NCI-H2171 treated with DMSO at 0.1 percent for 48 hours (cell line): ENCODE measurements at regions not wholly inside any gene's neighbourhood (a gene's known extent, or its start where the extent isn't known, plus 50 kb on each side); places are given as distances from the start of the nearest gene placed in this dataset.
"Not testable (repeated sequence)": the region's sequence is repeated elsewhere in the genome, so short reads cannot be mapped to it uniquely, and the experiment has no call there.

ENCODE experiments used
- DNase-seq: peaks from one replicate; lab custom pipeline; 2025; lab: John Stamatoyannopoulos, UW

- DNase-seq: no peak
Observed at GRCh38 chr6:40152196-40152595, 217.9 kb upstream of the MOCS1 start.

GRCh38 chr6:40148882-40149573 lies 214.8 kb upstream of the MOCS1 start:
- DNase-seq: no peak

- DNase-seq: no peak
Observed at GRCh38 chr6:40146902-40147301, 212.6 kb upstream of the MOCS1 start.

- DNase-seq: no peak
Observed at GRCh38 chr6:40139447-40139846, 205.2 kb upstream of the MOCS1 start.

- DNase-seq: no peak
Observed at GRCh38 chr6:40138273-40138720, 204.0 kb upstream of the MOCS1 start.

GRCh38 chr6:40135491-40136072 lies 201.3 kb upstream of the MOCS1 start:
- no peak for DNase-seq

GRCh38 chr6:40133981-40134380 lies 199.7 kb upstream of the MOCS1 start:
- not testable (repeated sequence) for DNase-seq

GRCh38 chr6:40131675-40132074 lies 197.4 kb upstream of the MOCS1 start:
- no peak for DNase-seq

GRCh38 chr6:40128127-40128526 lies 193.9 kb upstream of the MOCS1 start:
- no peak for DNase-seq

- DNase-seq: peak; percentile 39
Observed at GRCh38 chr6:40125680-40126394, 191.6 kb upstream of the MOCS1 start.

GRCh38 chr6:40124924-40125323 lies 190.7 kb upstream of the MOCS1 start:
- DNase-seq: no peak

GRCh38 chr6:40116832-40117231 lies 182.6 kb upstream of the MOCS1 start:
- no peak for DNase-seq

- DNase-seq: no peak
Observed at GRCh38 chr6:40112350-40112749, 178.1 kb upstream of the MOCS1 start.

- no peak for DNase-seq
Observed at GRCh38 chr6:40108736-40109135, 174.5 kb upstream of the MOCS1 start.

- DNase-seq: no peak
Observed at GRCh38 chr6:40106840-40107239, 172.6 kb upstream of the MOCS1 start.

- DNase-seq: no peak
Observed at GRCh38 chr6:40098774-40099173, 164.5 kb upstream of the MOCS1 start.

GRCh38 chr6:40097590-40097989 lies 163.3 kb upstream of the MOCS1 start:
- DNase-seq: peak; percentile 19

- no peak for DNase-seq
Observed at GRCh38 chr6:40083141-40083920, 149.1 kb upstream of the MOCS1 start.

- DNase-seq: no peak
Observed at GRCh38 chr6:40082278-40083043, 148.2 kb upstream of the MOCS1 start.

GRCh38 chr6:40077736-40078135 lies 143.5 kb upstream of the MOCS1 start:
- peak; percentile 95 for DNase-seq

- DNase-seq: no peak
Observed at GRCh38 chr6:40077315-40077714, 143.1 kb upstream of the MOCS1 start.
